ENCODE measurements at regions not wholly inside any gene's neighbourhood (a gene's known extent, or its start where the extent isn't known, plus 50 kb on each side); places are given as distances from the start of the nearest gene placed in this dataset.

- Histone ChIP-seq H3K27me3 (no peaks in the 10 kb centered on the region), H3K27ac (no peak overlapping the region), H3K4me1 (no peaks in the 10 kb centered on the region), H3K36me3 (no peaks in the 10 kb centered on the region), H3K9me3 (no peaks in the 10 kb centered on the region), H3K4me3 (no peak overlapping the region)
- no peak for DNase-seq
- no peak for TF ChIP-seq POLR2A (IDR thresholded peaks at IDR 0.05)
- TF ChIP-seq, protein P1, sequence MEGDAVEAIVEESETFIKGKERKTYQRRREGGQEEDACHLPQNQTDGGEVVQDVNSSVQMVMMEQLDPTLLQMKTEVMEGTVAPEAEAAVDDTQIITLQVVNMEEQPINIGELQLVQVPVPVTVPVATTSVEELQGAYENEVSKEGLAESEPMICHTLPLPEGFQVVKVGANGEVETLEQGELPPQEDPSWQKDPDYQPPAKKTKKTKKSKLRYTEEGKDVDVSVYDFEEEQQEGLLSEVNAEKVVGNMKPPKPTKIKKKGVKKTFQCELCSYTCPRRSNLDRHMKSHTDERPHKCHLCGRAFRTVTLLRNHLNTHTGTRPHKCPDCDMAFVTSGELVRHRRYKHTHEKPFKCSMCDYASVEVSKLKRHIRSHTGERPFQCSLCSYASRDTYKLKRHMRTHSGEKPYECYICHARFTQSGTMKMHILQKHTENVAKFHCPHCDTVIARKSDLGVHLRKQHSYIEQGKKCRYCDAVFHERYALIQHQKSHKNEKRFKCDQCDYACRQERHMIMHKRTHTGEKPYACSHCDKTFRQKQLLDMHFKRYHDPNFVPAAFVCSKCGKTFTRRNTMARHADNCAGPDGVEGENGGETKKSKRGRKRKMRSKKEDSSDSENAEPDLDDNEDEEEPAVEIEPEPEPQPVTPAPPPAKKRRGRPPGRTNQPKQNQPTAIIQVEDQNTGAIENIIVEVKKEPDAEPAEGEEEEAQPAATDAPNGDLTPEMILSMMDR (IDR thresholded peaks at IDR 0.05), result no peak
These were observed 407.3 kb downstream of the STIM2 start for GRCh38 chr4:27267970-27268355.

DNA sequence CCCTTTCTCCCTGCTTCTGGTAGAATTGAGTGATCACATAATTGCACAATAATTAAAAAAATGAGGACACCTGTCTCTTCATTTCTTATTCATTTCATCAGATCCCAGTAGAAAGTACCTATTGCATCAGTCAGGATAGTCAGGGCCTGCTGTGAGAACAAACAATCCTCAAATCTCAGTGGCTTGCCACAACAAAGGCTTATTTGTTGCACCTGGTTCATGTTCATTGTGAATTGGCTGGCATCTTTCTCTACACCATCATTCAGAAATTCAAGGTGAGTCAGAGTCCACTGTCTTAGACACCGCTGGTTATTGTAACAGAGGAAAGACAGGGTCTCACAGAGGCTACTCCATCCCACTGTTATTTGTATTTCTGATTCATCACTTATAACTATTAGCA, 409.8 kb downstream of the STIM2 start:
- H3K4me3 ChIP-seq, result no peak overlapping the region
- no peak for DNase-seq
- H3K27me3 ChIP-seq, result no peaks in the 10 kb centered on the region
- no peak for TF ChIP-seq POLR2A (IDR thresholded peaks at IDR 0.05)
- TF ChIP-seq, protein P1 (IDR thresholded peaks at IDR 0.05), result no peak
- no peak overlapping the region for H3K27ac ChIP-seq
- H3K9me3 ChIP-seq, result no peaks in the 10 kb centered on the region
- no peaks in the 10 kb centered on the region for H3K4me1 ChIP-seq
- H3K36me3 ChIP-seq, result no peaks in the 10 kb centered on the region

DNA sequence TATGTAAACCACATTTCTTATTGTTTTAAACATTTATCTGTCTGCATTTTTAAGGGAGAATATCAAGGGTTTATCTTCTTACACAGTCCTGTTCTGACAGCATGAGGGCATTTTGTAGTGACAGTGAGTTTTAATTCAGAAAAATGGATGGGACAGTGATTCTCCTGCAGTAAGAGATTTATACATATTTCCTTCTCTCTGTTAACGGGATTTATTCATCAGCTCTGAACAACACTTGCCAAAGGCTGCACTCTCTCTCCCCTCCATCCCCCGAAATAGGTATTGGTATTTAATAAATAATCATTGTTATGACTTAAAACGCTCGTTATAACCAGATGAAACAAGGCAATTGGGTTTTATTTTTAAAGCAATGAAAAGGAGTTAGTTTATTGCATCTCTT, 410.9 kb downstream of the STIM2 start:
- H3K4me1 ChIP-seq, result no peaks in the 10 kb centered on the region
- H3K4me3 ChIP-seq, result no peak overlapping the region
- H3K9me3 ChIP-seq, result no peaks in the 10 kb centered on the region
- no peak for DNase-seq
- no peak for TF ChIP-seq POLR2A (IDR thresholded peaks at IDR 0.05)
- TF ChIP-seq, protein P1 (IDR thresholded peaks at IDR 0.05), result no peak
- H3K27ac ChIP-seq, result no peak overlapping the region
- H3K36me3 ChIP-seq, result no peaks in the 10 kb centered on the region
- no peaks in the 10 kb centered on the region for H3K27me3 ChIP-seq

DNA sequence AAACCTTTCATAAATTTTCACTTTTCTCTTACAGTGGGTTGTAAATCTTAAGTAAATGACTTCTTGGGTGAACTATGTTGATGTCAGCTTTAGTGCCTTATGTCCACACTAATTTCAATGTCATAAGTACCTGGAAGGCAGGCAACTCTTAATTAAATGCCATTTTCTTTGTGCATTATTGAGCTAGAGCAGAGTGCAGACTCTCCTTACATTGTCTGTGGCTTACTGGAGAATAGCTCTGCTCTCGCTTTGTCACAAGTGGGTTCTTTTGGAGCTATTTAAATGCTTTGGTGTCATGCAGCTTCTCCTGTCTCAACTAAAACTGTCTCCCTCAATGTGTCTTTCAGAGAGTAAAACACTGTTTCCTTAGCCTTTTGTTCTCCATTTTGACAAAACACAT, 411.6 kb downstream of the STIM2 start:
- no peaks in the 10 kb centered on the region for H3K4me1 ChIP-seq
- no peaks in the 10 kb centered on the region for H3K36me3 ChIP-seq
- no peak overlapping the region for H3K27ac ChIP-seq
- no peak for DNase-seq
- no peak overlapping the region for H3K4me3 ChIP-seq
- no peaks in the 10 kb centered on the region for H3K9me3 ChIP-seq
- TF ChIP-seq POLR2A (IDR thresholded peaks at IDR 0.05), result no peak
- TF ChIP-seq, protein P1 (IDR thresholded peaks at IDR 0.05), result no peak
- H3K27me3 ChIP-seq, result no peaks in the 10 kb centered on the region

DNA sequence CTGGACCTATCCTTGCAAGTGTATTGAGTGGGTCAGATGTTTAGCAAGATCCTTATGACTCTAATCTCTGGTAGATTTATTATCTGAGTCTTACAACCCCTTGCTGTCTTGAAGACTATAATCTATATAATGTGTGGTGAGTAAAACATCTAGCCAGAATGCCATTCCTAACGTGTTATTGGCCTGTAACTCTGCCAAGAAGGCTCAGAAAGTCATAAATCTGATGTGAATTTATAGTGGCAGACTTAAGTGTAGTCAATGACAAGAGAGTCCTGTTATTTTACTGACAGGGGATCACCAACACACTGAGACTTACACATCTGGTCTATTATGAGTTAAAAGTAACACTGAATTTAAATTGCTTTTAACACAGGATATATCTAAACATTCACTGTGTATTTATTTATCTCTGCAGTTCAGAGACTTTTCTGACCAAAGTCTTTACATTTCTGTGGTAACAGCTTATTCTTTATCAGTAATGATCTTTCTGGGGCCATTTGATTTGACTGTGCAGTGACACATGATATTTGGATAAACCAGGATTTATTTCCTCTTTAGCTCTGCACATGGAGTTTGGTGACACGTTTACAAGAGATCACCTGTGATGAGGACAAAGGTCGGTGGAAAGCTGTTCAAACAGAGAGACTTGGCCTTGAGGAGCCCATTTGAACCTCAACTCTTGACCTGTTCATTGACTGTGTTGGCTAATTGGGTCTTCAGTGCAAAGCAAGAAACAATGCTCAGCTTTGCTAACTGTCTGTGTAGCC, 415.8 kb downstream of the STIM2 start:
- DNase-seq, result no peak
- no peaks in the 10 kb centered on the region for H3K27me3 ChIP-seq
- no peak overlapping the region for H3K27ac ChIP-seq
- TF ChIP-seq, protein P1 (IDR thresholded peaks at IDR 0.05), result no peak
- no peak for TF ChIP-seq POLR2A (IDR thresholded peaks at IDR 0.05)
- H3K4me3 ChIP-seq, result no peak overlapping the region
- H3K36me3 ChIP-seq, result no peaks in the 10 kb centered on the region
- H3K9me3 ChIP-seq, result no peaks in the 10 kb centered on the region
- H3K4me1 ChIP-seq, result no peaks in the 10 kb centered on the region
